GM21390 (cell line): ENCODE measurements at regions not wholly inside any gene's neighbourhood (a gene's known extent, or its start where the extent isn't known, plus 50 kb on each side); places are given as distances from the start of the nearest gene placed in this dataset.
"Not testable (repeated sequence)": the region's sequence is repeated elsewhere in the genome, so short reads cannot be mapped to it uniquely, and the experiment has no call there.

Experiments used
- ATAC-seq: cut with Tn5 transposase; IDR thresholded peaks from one replicate; pipeline ENCODE4 v1.9.1; 2021; ENCODE audit not compliant: unreplicated experiment

- no peak for ATAC-seq
These were observed 488.7 kb upstream of the TYRP1 start for GRCh38 chr9:12204512-12204911.

GRCh38 chr9:12212860-12213259 is 480.3 kb upstream of the TYRP1 start:
- ATAC-seq: no peak

GRCh38 chr9:12221470-12221869 is 471.7 kb upstream of the TYRP1 start:
- no peak for ATAC-seq

- ATAC-seq: no peak
These were observed 468.7 kb upstream of the TYRP1 start for GRCh38 chr9:12224449-12224848.

GRCh38 chr9:12230708-12231107 is 462.5 kb upstream of the TYRP1 start:
- ATAC-seq: peak; percentile 80

GRCh38 chr9:12231832-12232231 is 461.4 kb upstream of the TYRP1 start:
- ATAC-seq: no peak

GRCh38 chr9:12232836-12233235 is 460.3 kb upstream of the TYRP1 start:
- no peak for ATAC-seq

GRCh38 chr9:12253941-12254340 is 439.2 kb upstream of the TYRP1 start:
- no peak for ATAC-seq

- no peak for ATAC-seq
These were observed 426.4 kb upstream of the TYRP1 start for GRCh38 chr9:12266758-12267157.

GRCh38 chr9:12271421-12271891 is 421.7 kb upstream of the TYRP1 start:
- no peak for ATAC-seq

GRCh38 chr9:12272471-12273120 is 420.6 kb upstream of the TYRP1 start:
- no peak for ATAC-seq

GRCh38 chr9:12274577-12274976 is 418.6 kb upstream of the TYRP1 start:
- ATAC-seq: no peak

GRCh38 chr9:12276505-12276904 is 416.7 kb upstream of the TYRP1 start:
- ATAC-seq: no peak

- ATAC-seq: no peak
These were observed 403.5 kb upstream of the TYRP1 start for GRCh38 chr9:12289711-12290110.

- no peak for ATAC-seq
These were observed 402.9 kb upstream of the TYRP1 start for GRCh38 chr9:12290166-12290869.

GRCh38 chr9:12305211-12305610 is 388.0 kb upstream of the TYRP1 start:
- no peak for ATAC-seq

GRCh38 chr9:12314589-12314988 is 378.6 kb upstream of the TYRP1 start:
- ATAC-seq: no peak

GRCh38 chr9:12318732-12319685 is 374.2 kb upstream of the TYRP1 start:
- no peak for ATAC-seq

- ATAC-seq: no peak
These were observed 363.6 kb upstream of the TYRP1 start for GRCh38 chr9:12329623-12329985.

- not testable (repeated sequence) for ATAC-seq
These were observed 359.2 kb upstream of the TYRP1 start for GRCh38 chr9:12333966-12334365.

- no peak for ATAC-seq
These were observed 342.4 kb upstream of the TYRP1 start for GRCh38 chr9:12350775-12351174.
